ENCODE measurements at regions not wholly inside any gene's neighbourhood (a gene's known extent, or its start where the extent isn't known, plus 50 kb on each side); places are given as distances from the start of the nearest gene placed in this dataset.

DNA sequence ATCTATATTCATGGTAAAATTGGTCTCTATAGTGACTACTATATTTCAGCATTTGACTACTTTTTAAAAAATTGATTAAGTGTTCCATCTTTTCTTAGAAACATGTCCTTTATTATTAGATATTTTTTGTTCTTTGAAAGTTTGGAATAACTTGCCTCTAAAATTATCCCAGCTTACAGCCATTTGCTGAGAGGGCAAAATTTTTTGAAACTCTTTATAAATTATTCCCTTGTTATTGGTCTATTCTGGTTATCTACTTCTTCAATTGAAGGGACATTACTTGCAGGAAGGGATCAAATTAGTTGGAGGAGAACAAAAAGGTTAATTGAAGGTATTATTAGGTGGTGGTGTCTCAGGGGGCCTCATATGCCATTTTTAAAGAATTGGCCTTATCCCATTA, 184.1 kb downstream of the TTC6 start:
- TF ChIP-seq, protein P1, sequence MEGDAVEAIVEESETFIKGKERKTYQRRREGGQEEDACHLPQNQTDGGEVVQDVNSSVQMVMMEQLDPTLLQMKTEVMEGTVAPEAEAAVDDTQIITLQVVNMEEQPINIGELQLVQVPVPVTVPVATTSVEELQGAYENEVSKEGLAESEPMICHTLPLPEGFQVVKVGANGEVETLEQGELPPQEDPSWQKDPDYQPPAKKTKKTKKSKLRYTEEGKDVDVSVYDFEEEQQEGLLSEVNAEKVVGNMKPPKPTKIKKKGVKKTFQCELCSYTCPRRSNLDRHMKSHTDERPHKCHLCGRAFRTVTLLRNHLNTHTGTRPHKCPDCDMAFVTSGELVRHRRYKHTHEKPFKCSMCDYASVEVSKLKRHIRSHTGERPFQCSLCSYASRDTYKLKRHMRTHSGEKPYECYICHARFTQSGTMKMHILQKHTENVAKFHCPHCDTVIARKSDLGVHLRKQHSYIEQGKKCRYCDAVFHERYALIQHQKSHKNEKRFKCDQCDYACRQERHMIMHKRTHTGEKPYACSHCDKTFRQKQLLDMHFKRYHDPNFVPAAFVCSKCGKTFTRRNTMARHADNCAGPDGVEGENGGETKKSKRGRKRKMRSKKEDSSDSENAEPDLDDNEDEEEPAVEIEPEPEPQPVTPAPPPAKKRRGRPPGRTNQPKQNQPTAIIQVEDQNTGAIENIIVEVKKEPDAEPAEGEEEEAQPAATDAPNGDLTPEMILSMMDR (IDR thresholded peaks at IDR 0.05; ENCODE audit: insufficient read depth, low read depth, low read length) = no peak
- no peak for TF ChIP-seq EZH2 (IDR thresholded peaks at IDR 0.05; ENCODE audit: insufficient read depth, low read length)

Data from astrocyte (in vitro differentiated cells and primary cell).